Neural progenitor cell (in vitro differentiated cells): ENCODE measurements at regions not wholly inside any gene's neighbourhood (a gene's known extent, or its start where the extent isn't known, plus 50 kb on each side); places are given as distances from the start of the nearest gene placed in this dataset.

Experiments
- CTCF ChIP-seq: fragments of 200-600 bp; sonication (generic); IDR thresholded peaks from 2 replicates; pipeline ENCODE4 v1.5.1; 2017; ENCODE audit warnings: antibody characterized with exemption, mild to moderate bottlenecking
- EZH2 ChIP-seq: fragments of 200-600 bp; sonication (generic); IDR thresholded peaks from 2 replicates; pipeline ENCODE4 v1.6.1; 2017; ENCODE audit warnings: antibody characterized with exemption, mild to moderate bottlenecking, moderate library complexity
- EZH2phosphoT487 ChIP-seq: fragments of 200-600 bp; sonication (generic); IDR thresholded peaks from 2 replicates; pipeline ENCODE4 v1.6.1; 2017; ENCODE audit warnings: antibody characterized with exemption

- TF ChIP-seq CTCF (no peak), EZH2 (no peak), EZH2phosphoT487 (no peak)
Observed at GRCh38 chr2:106988361-106988760, 102.4 kb upstream of the ST6GAL2 start.
